Effector memory CD4-positive, alpha-beta T cell (primary cell): ENCODE measurements at regions not wholly inside any gene's neighbourhood (a gene's known extent, or its start where the extent isn't known, plus 50 kb on each side); places are given as distances from the start of the nearest gene placed in this dataset.

Source experiments
- DNase-seq, 3 donors: peaks; one replicate each; pipeline ENCODE4 v3.0.0-alpha.2; 2020
- H3K27ac ChIP-seq: 2 replicates; pipeline ENCODE4 v1.7.0; 2013; ENCODE audit warnings: mild to moderate bottlenecking, low read length, moderate library complexity; ENCODE audit not compliant: insufficient read depth, poor library complexity, severe bottlenecking
- H3K27me3 ChIP-seq: replicated peaks from 2 replicates; pipeline ENCODE4 v1.7.0; 2013; ENCODE audit warnings: mild to moderate bottlenecking, low read length; ENCODE audit not compliant: insufficient read depth, control insufficient read depth, poor library complexity, severe bottlenecking
- H3K36me3 ChIP-seq: 2 replicates; pipeline ENCODE4 v1.7.0; 2013; ENCODE audit warnings: mild to moderate bottlenecking, low read length, moderate library complexity; ENCODE audit not compliant: control insufficient read depth, insufficient read depth
- H3K4me1 ChIP-seq: 2 replicates; pipeline ENCODE4 v1.7.0; 2013; ENCODE audit warnings: low read length, mild to moderate bottlenecking; ENCODE audit not compliant: control insufficient read depth, insufficient read depth, poor library complexity, severe bottlenecking
- H3K4me3 ChIP-seq: 2 replicates; pipeline ENCODE4 v1.7.0; 2013; ENCODE audit warnings: low read length, low read depth, mild to moderate bottlenecking; ENCODE audit not compliant: insufficient read depth, poor library complexity, severe bottlenecking
- H3K9me3 ChIP-seq: 2 replicates; pipeline ENCODE4 v1.7.0; 2013; ENCODE audit warnings: mild to moderate bottlenecking, low read length, moderate library complexity; ENCODE audit not compliant: control insufficient read depth

DNA sequence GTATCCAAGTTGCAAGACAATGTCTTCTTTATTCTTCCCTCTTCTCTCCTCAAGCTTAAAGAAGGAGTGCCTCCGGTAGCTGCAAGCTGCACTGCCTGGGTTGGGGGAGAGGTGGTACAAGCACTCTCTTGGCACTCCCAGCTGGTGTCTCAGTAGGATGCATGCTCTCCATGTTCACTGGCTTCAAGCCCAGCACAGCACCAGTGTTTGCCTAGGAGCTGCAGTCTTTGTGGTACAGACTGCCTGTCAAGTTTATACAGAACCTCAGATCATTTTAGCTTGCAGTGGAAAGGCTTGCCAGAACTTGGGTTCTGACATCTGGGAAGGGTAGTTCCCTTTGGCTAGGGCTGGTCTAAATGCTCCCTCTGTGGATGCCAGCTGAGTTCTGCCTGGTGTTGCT, 505.6 kb downstream of the MAN2A1 start:
- Histone ChIP-seq H3K4me1 (no peaks in the 10 kb centered on the region), H3K36me3 (no peaks in the 10 kb centered on the region), H3K27ac (no peak overlapping the region), H3K9me3 (peaks cover 3% of the 10 kb centered on the region), H3K4me3 (no peak overlapping the region), H3K27me3 (no peaks in the 10 kb centered on the region)
- DNase-seq, result no peak

GRCh38 chr5:110201791-110202190, 512.1 kb downstream of the MAN2A1 start:
- H3K27me3 ChIP-seq, result no peaks in the 10 kb centered on the region
- H3K36me3 ChIP-seq, result no peaks in the 10 kb centered on the region
- H3K27ac ChIP-seq, result no peak overlapping the region
- H3K9me3 ChIP-seq, result peaks cover 3% of the 10 kb centered on the region
- H3K4me1 ChIP-seq, result no peaks in the 10 kb centered on the region
- no peak overlapping the region for H3K4me3 ChIP-seq
- no peak for DNase-seq

GRCh38 chr5:110203661-110204060, 513.9 kb downstream of the MAN2A1 start:
- Histone ChIP-seq H3K27ac (no peak overlapping the region), H3K9me3 (peaks cover 3% of the 10 kb centered on the region), H3K4me1 (no peaks in the 10 kb centered on the region), H3K36me3 (no peaks in the 10 kb centered on the region), H3K4me3 (no peak overlapping the region), H3K27me3 (no peaks in the 10 kb centered on the region)
- DNase-seq, result no peak

- Histone ChIP-seq H3K9me3 (no peaks in the 10 kb centered on the region), H3K27me3 (no peaks in the 10 kb centered on the region), H3K4me3 (no peak overlapping the region), H3K4me1 (no peaks in the 10 kb centered on the region), H3K27ac (no peak overlapping the region), H3K36me3 (no peaks in the 10 kb centered on the region)
- DNase-seq, result no peak
Observed at GRCh38 chr5:110209401-110209800, 517.1 kb downstream of the TMEM232 start.

GRCh38 chr5:110218981-110219380, 507.5 kb downstream of the TMEM232 start:
- Histone ChIP-seq H3K9me3 (no peaks in the 10 kb centered on the region), H3K4me1 (no peaks in the 10 kb centered on the region), H3K27ac (no peak overlapping the region), H3K4me3 (no peak overlapping the region), H3K36me3 (no peaks in the 10 kb centered on the region), H3K27me3 (no peaks in the 10 kb centered on the region)
- DNase-seq, result no peak

DNA sequence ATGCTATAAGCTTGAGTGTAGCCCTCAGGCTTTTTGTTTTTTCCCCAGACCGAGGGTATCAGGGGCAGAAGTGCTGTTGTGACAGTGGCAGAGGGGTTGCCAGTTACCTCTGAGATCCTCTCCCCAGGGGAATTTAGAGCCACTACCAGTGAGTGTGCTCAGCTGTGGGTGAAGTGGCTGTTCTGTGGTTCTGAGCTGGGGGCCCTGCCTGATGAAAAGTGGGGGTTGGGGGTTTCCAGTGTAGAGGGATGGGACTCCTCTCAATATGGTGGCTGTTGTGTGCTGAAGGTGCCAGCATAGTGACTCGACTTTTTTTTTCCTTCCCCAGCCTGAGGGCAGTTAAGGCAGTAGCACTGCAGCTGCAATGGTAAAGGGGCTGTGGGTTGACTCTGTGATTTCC, 506.7 kb downstream of the TMEM232 start:
- Histone ChIP-seq H3K4me3 (no peak overlapping the region), H3K27me3 (no peaks in the 10 kb centered on the region), H3K9me3 (no peaks in the 10 kb centered on the region), H3K4me1 (no peaks in the 10 kb centered on the region), H3K27ac (no peak overlapping the region), H3K36me3 (no peaks in the 10 kb centered on the region)
- DNase-seq, result no peak

DNA sequence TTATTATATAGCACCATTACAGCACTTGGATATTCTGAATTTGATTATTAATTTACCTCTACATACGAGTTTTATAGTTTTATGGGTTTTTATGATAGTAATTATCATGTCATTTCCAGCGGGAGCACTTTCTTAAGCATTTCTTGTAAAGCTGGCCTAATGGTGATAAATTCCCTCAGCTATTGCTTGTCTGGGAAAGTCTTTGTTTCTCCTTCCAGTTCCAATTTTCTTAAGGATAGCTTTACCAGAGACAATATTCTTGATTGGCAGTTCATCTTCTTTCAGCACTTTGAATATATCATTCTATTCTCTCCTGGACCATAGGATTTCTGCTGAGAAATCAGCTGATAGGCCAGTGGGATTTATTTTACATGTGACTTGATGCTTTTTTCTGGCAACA, 505.4 kb downstream of the TMEM232 start:
- DNase-seq, result no peak
- no peak overlapping the region for H3K4me3 ChIP-seq
- H3K27me3 ChIP-seq, result no peaks in the 10 kb centered on the region
- H3K9me3 ChIP-seq, result no peaks in the 10 kb centered on the region
- no peaks in the 10 kb centered on the region for H3K4me1 ChIP-seq
- no peak overlapping the region for H3K27ac ChIP-seq
- H3K36me3 ChIP-seq, result no peaks in the 10 kb centered on the region

DNA sequence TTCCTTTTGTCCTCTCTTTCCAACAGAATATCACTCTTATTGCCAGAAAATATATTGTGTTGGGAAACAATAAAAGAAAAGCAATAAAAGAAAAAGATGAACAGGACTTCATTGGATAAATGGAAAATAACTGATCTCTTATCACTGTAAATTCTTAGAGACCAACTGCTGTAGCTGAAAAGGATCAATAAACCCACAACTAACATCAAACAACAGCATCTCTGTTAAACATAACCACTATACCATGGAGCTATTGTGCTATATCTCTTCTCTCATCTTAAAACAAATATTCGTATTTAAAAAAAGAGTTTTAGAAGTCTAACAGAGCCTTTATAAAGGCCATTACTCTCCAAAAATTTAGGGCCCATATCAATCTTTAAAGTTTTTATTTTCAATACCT, 502.4 kb downstream of the TMEM232 start:
- H3K9me3 ChIP-seq, result no peaks in the 10 kb centered on the region
- no peak overlapping the region for H3K27ac ChIP-seq
- H3K4me3 ChIP-seq, result no peak overlapping the region
- DNase-seq, result no peak
- H3K4me1 ChIP-seq, result no peaks in the 10 kb centered on the region
- no peaks in the 10 kb centered on the region for H3K27me3 ChIP-seq
- H3K36me3 ChIP-seq, result no peaks in the 10 kb centered on the region

- H3K27ac ChIP-seq, result no peak overlapping the region
- no peaks in the 10 kb centered on the region for H3K9me3 ChIP-seq
- no peaks in the 10 kb centered on the region for H3K4me1 ChIP-seq
- H3K36me3 ChIP-seq, result no peaks in the 10 kb centered on the region
- no peak overlapping the region for H3K4me3 ChIP-seq
- no peak for DNase-seq
- no peaks in the 10 kb centered on the region for H3K27me3 ChIP-seq
Observed at GRCh38 chr5:110225949-110226348, 500.5 kb downstream of the TMEM232 start.

- no peaks in the 10 kb centered on the region for H3K4me1 ChIP-seq
- no peak overlapping the region for H3K4me3 ChIP-seq
- H3K9me3 ChIP-seq, result no peaks in the 10 kb centered on the region
- H3K36me3 ChIP-seq, result no peaks in the 10 kb centered on the region
- no peaks in the 10 kb centered on the region for H3K27me3 ChIP-seq
- H3K27ac ChIP-seq, result no peak overlapping the region
- no peak for DNase-seq
Observed at GRCh38 chr5:110239786-110240185, 486.7 kb downstream of the TMEM232 start.

DNA sequence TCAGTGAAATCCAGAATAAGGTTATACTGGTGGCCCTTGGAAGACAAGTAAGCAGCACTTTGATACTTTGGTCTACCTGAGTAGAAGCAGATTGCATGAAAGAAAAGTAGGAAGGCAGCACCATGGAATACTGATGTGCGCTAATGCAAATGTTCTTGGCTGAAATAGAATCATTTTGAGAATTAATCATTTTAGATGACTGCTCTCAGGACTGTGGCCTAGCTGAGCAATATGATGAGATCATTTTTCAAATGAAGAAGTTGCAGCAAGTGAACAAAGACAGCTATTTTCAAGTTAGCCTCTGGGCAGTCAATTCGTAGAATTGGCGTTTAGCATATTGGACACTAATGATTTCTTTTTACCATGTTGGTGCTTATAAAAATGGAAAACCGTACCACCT, 483.5 kb downstream of the TMEM232 start:
- H3K4me3 ChIP-seq, result no peak overlapping the region
- no peak overlapping the region for H3K27ac ChIP-seq
- DNase-seq, result no peak
- no peaks in the 10 kb centered on the region for H3K36me3 ChIP-seq
- H3K9me3 ChIP-seq, result no peaks in the 10 kb centered on the region
- no peaks in the 10 kb centered on the region for H3K27me3 ChIP-seq
- H3K4me1 ChIP-seq, result no peaks in the 10 kb centered on the region
